ENCODE measurements at regions not wholly inside any gene's neighbourhood (a gene's known extent, or its start where the extent isn't known, plus 50 kb on each side); places are given as distances from the start of the nearest gene placed in this dataset.
A peak's percentile ranks its signal among the peaks of the same experiment; 100 is the strongest.

DNA sequence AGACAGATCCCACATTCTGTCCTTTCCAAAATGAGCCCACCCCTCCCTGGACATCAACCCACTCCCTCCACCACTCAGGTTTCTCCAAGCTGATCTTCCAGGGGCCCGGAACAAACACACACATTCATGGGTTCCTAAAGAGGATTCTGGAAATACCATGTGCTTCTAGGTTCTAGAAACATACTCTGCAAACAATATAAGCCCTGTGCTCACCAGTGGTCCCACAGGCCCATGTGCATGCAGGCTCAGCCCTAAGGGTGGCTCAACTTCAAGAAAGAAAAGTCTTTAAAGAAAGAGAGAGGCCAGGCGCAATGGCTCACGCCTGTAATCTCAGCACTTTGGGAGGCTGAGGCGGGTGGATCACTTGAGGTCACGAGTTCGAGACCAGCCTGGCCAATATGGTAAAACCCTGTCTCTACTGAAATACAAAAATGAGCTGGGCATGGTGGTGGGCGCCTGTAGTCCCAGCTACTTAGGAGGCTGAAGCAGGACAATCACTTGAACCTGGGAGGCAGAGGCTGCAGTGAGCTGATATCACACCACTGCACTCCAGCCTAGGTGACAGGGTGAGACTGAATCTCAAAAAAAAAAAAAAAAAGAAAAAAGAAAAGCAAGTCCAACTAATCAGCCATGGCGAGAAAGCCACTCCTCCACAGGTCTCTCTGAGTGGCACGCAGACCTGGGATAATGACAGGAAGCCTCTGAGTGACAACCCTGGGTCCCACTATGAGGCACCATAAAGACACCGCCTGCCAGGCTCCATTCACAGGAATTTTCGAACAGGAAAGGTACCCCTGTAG is 59.5 kb upstream of the PNMA1 start:
- H3K4me3 ChIP-seq (ENCODE audit: low read length): no peak overlapping the region; the same call in 1 of the 2 replicates
- no peak for TF ChIP-seq ZNF274 (IDR thresholded peaks at IDR 0.05; ENCODE audit: low read depth, low read length)

DNA sequence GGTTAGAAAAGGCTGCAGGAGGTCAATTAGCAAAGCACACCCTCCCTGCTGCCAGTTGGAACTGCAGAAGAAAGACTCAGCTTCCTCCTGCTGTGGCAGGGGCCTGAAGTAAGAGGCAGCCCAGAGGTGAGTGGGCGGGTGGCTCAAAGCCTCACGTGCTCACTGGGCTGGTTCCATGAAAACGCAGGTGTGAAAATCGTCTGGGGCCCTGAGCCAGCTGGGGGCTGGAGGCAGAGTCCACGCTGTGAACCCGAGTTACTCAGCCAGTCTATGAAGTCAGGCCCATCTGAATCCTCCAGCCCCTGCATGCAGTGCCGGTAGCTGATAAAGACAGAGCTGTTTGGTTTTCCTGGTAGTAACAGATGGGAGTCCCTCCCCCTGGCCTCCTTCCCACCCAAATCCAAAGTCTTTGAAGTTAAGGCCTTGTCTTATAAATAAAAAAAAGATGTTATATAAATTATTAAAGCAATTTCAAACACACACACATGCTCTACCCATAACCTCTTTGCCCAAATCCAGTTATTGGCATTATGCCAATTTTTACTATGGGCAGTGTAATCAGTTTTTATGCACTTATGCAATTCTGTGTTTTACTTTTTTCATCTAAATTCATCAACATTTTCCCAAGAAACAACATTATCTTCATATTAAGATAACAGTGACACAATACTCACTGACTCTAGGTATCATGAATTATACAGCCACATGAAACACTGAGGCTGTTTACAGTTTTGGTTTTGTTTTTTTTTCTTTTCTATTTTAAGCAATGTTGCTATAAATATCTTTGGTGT is 57.9 kb upstream of the PNMA1 start:
- no peak for TF ChIP-seq ZNF274 (IDR thresholded peaks at IDR 0.05; ENCODE audit: low read depth, low read length)
- no peak overlapping the region; the same call in 1 of the 2 replicates for H3K4me3 ChIP-seq (ENCODE audit: low read length)

DNA sequence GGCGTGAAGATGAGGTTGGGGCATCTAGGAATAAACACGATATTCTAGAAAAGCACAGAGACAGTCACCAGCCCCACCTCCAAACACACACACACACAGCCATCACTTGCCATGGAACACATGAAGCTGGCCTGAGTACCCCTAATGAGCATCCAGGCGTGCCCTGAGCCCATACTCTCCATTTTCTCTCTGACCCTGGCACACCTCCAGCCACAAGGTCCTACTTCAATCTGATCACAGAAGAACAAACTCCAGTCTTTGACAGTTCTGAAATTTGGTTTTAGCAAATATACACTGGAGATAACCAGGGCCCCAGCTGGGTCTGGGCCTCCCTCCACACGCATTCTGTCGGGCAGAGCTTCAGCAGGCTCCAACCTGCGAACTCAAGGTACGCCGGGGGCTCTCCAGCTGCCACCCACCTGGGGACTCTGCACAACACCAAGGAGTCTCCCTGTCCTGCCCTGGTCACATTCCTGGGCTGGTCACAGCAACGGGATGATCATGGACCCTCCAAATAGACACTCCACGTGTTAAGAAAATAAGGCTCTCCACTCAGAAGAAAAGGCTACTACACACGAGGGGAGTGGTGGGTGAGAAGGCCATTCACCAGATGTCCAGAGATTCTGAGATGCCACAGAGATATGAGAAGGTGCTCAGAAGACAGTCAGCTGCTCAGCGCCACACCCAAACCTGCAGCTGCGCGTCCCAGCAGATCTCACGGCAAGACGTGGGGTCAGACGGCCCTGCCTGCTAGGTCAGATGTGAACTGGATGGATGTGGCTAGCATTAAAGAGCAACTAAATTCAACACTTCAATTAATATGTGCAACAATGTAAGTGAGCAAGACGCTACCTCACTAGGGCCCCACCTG is 57.0 kb upstream of the PNMA1 start:
- peak overlapping the region; percentile 33; the same call in 1 of the 2 replicates for H3K4me3 ChIP-seq (ENCODE audit: low read length)

DNA sequence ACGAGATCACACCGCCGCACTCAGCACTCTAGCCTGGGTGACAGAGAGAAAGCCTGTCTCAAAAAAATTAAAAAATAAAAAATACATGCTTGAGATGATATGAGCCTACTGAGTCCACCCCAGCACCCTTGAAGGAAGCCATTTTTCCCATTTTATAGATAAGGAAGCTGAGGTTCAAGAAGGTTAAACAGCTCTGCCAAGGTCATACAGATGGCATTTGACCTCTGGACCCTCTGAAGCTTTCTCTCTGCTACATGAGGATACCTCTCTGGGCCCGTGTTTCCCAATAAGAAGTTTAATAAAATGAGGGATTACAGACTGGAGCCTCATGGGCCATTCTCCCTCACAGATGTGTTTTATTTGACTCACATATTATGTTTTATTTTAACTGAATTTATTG is 53.9 kb upstream of the PNMA1 start:
- TF ChIP-seq ZNF274 (IDR thresholded peaks at IDR 0.05; ENCODE audit: low read depth, low read length): no peak
- H3K4me3 ChIP-seq (ENCODE audit: low read length): no peak overlapping the region

More for the DNA sequence above, 57.0 kb upstream of the PNMA1 start:
- TF ChIP-seq ZNF274 (IDR thresholded peaks at IDR 0.05; ENCODE audit: low read depth, low read length): no peak

DNA sequence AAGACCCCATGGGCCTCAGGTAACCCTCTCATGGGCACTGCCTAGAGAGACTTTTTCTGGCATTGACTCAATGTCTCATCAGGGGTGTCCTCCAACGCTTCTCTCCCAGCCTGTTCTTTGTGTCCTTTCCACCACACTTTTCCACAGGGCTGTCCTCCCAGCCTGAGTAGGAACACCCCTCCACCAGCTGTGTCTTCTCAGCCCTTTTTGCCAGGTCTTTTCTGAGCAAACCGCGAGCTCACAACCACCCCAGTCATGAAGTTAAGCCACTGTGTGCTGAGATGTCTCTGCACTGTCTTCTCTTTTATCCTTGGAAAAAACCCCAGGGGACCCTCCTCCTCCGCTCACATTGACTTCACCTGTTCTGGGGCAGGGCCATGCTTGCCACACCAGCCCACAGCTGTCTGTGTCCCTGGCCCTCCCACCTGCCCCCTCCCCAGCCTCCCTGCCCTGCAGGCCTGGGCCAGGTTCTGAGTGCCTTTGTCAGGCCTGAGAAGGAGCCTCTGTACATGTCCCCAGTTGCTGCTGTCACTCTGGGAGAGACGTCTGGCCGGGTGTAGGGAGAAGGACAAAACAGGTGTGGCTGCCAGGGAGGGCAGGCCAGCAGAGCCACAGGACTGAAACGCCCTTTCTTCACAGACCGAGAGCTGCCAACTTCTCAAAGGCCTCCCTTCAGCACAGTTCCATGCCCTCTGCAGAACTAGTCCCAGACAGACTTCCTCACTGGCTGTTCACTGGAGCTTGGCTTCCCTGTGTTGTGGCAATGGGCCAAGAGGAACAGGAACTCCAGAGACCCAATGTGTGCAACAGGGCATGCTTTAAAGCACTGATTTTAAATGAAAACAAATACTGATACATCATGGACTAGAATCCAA is 50.5 kb upstream of the PNMA1 start:
- no peak for TF ChIP-seq ZNF274 (IDR thresholded peaks at IDR 0.05; ENCODE audit: low read depth, low read length)
- no peak overlapping the region for H3K4me3 ChIP-seq (ENCODE audit: low read length)

Measured in GM08714 (cell line).